GM18517 (cell line): ENCODE measurements at regions not wholly inside any gene's neighbourhood (a gene's known extent, or its start where the extent isn't known, plus 50 kb on each side); places are given as distances from the start of the nearest gene placed in this dataset.

Experiments
- ATAC-seq: cut with Tn5 transposase; IDR thresholded peaks from one replicate; pipeline ENCODE4 v1.9.1; 2021; ENCODE audit warnings: mild to moderate bottlenecking, moderate library complexity; ENCODE audit not compliant: unreplicated experiment

DNA sequence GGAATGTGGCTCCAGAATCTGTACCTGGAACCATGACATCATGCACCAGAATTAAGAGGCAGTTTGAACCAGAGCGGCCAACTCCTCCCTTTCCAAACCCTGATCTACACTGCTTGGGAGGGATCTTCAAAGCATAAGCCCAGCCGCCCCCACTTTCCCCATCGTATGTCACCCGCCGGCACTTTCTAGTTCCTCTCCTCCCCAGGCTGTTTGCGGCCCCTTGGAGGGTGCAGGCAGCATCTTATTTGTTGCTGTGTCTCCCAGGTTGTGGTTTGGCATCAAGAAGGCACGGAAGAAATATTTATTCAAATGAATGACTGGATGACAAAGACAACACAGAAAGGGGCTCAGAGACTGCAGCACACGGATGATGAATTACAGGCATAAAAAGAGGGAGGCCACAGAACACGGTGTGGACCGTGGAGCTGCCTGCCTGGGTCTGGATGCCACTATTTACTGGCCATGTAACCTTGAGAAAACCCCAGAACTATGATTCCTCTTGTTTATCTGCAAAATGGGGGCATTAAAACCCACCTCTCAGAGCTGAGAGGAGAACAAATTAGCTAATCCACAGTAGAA lies 305.8 kb downstream of the EIPR1 start:
- ATAC-seq = no peak

DNA sequence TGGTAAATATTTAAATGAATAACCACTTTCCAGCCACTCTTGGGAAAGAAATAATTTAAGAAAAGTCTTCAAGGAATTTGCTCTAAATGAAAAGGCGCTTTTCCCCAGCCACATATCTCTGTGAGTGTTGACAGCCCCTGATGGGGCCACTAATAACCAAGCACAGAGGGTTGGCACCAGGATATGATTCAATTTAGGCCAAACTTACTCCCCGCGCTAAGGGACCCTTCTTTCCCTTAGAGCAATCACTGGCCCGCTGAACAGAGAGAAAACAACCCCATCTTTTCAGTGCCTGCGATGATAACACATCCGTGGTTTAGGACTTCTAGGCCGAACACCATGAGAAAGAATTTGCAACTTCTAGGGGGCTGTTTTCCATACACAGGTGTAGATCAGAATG lies 310.8 kb downstream of the EIPR1 start:
- no peak for ATAC-seq

DNA sequence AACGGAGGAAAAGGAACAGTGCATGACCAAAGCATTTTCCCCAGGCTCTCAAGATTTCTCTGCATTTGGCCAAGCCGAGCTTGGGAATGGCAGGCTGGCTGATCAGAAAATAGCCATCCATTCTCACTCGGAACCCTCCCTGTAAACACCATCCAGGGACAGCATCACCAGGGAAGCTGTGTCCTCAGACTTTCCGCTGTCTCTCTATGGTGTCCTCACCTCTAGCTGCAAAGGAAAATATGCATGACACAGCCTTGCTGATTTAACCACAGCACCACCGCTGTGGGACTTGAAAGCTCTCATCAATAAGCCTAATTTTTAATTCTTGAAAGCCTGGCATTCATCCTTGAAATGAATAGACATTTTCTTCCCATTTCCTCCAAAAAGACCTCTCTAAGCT lies 311.7 kb downstream of the EIPR1 start:
- ATAC-seq = no peak

DNA sequence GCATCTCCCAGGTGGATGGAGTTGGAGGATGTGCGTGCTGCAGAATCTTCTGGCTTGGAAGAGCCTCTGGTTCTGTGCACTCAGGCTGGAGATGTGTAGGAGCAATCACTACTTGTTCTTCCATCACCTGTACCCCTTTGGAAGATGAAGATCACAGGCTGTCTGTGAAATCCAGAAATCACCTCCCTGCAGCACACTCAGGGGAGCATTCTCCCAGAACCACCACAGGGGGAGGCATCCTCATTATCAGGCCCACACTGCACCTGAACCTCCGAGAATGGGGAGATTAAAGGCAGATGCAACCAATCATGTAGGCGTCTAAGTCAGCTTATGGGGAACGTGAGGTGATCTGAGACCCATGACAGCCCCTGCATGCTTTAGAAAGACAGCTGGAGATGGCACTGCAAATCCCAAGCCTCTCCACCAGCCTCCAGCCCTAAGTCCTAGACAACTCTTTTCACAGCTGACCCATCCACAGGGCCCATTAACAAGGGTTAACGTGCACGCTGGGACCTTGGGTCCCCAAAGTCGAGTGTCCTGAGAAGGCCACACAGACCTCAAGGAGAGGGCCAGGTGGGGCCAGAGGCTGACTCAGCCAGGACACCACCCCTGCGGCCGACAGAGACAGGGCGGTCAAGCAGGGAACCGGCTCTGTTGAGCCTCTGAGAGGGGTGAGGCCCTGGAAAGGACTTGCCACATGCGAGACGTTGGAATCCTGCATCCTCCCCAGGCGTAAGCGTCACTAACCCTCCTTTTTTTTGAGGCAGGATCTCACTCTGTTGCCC lies 314.9 kb downstream of the EIPR1 start:
- no peak for ATAC-seq

GRCh38 chr2:3060049-3060448 lies 317.6 kb downstream of the EIPR1 start:
- no peak for ATAC-seq

DNA sequence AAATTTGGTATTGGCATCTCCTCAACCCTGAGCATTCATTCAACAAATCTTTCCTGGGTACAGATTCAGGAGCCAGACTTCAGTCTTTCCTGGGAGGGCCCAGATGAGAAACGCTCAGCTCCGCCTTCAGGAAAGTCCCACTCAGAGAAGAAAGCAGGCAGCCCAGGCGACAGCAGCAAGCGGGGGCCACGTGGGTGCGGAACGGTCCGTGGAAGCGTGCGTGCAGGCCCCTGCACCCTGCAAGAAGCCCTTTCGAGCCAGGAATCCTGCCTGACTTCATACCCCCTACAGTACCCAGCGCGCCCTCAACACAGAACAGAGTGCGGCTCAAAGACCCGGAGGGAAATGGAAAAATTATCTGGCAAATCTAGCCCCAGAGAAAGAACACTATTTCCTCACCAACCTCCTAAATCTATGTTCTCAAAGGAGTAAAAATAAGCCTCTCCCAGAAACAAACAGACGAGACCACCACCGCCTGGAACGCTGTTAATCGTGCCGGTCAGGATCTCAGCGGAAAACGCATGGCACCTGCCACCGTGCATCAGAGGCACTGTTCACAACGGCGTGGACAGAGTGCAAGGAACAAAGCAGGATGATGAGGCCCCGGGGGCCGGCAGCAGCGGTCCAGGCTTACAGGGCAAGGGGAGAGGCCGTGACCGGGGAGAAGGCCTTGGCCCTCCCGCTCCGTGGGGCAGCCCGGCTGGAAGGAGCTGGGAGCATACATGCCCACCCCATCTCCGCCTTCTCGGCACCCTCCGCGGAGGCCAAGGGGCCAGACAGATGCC lies 318.3 kb downstream of the EIPR1 start:
- ATAC-seq = no peak

DNA sequence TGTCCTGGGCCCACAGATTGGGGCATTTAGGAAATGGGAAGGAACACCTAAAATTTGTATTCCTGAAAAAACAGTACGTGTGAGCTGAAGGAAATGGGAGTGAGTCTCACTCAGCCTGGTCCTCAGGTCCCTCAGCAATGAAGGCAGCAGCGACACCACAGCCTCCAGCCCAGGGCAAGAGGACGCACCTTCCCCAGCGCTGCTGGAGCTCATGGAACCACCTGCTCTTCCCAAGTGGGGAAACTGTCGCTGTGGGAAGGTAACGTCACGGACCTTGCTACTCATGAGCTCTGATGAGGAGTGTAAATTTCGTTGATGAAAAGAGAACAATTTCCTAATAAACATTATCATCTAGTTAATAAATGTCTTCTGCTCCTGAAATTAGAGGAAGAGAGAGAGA lies 323.6 kb downstream of the EIPR1 start:
- no peak for ATAC-seq

DNA sequence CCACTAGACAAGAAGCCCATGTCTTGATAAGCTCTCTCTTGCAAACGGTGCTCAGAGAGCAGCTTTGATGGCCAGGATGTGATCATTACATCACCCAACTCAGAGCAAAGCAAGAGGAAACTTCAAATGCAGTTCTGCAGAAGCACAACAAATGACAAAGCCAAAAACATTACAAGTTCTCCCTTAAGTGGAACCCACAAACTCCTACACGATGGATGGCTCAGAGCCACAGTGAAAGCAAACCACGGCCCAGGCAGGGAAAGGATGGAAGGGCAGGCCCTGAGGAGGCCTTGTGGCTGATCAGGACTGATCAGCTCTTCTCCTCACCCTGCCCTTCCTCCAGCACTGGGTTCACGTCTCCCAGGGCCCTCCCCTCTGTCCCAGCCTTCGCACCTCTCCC lies 326.4 kb downstream of the EIPR1 start:
- ATAC-seq = no peak

DNA sequence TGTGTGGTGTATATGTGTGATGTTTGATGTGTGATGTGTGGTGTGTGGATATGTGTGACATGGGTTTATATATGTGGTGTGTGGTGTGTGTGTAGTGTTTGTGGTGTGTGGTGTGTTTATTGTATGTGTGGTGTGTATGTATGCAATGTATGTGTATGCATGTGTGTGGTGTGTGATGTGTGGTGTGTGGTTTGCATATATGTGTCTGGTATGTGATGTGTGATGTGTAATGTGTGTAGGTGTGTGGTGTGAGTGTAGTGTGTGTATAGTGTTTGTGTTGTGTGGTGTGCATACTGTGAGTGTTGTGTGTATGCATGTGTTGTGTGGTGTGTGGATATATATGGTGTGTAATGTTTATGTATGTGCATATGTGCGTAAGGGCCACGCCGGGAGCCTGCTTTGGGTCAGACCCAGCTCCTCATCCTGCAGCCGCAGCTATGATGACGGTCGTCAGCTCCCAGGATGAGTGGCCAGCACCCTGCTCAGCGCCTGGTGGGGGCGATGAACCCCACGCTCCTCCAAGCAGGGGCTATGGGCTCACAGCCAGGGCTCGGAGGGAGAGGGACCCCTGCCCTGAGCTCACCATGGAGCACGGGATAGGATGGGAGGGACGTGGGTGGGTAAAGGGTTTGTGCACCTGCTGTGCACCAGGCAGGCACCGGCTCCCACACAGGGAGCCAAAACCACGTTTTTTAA lies 331.3 kb downstream of the EIPR1 start:
- ATAC-seq = no peak

- no peak for ATAC-seq
Measured at GRCh38 chr2:3045318-3045921, 332.2 kb downstream of the EIPR1 start.

- ATAC-seq = no peak
Measured at GRCh38 chr2:3044587-3045317, 332.9 kb downstream of the EIPR1 start.

DNA sequence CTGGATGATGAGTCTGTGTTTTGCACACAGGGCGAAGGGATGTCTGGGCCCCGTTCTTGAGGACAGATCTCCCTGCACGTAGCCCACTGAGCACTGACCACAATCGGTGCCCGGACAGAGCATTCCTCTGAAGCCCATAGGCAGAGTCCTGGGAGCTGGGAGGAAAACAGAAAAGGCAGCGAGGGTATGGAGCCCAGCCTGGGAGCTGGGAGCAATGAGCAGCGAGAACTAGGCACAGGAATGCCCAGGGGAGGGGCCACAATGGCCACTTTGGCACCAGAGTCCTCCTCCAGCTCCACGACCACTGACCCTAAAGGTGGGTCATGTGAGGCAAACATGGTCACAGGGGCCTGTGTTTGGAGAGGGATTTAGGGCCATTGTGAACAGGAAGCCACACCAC lies 333.9 kb downstream of the EIPR1 start:
- no peak for ATAC-seq

- ATAC-seq = no peak
Measured at GRCh38 chr2:3042601-3043585, 334.7 kb downstream of the EIPR1 start.

DNA sequence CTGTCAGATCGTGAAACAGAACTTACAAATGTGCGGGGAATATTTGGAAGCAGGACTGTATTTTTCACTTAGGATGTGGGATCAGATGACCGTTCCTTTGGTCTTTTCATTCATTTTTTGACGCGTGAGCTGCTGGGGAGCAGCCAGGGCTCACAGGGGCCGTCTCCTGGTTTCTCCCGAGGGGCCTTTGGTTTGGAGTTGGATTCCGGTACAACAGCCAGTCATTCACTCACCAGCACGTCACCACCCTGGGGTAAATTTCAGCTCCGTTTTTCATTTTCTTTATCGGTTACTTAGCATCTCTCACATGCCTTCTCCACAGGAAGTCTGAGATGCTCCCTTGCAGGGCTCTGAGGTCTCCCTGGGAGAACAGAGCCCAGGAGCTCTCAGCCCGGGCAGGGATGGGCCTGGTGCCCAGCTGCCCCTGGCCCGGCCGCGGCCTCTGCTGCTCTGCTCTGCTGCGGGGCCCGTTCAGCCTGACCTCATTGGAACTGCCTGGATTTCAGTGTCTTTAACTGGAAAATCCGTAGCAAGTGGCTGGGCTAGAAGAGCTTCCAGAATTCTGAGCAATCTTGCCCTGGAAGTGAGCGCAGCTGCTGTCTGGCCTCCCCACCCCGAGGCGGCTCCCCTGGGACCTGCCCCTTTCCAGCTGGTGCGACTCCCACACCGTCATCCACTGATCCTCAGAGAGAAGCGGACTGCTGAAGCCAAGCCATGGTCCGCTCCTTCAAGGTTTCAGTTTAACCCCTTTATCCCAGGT lies 335.6 kb downstream of the EIPR1 start:
- ATAC-seq = no peak

GRCh38 chr2:3041246-3041645 lies 336.4 kb downstream of the EIPR1 start:
- no peak for ATAC-seq

DNA sequence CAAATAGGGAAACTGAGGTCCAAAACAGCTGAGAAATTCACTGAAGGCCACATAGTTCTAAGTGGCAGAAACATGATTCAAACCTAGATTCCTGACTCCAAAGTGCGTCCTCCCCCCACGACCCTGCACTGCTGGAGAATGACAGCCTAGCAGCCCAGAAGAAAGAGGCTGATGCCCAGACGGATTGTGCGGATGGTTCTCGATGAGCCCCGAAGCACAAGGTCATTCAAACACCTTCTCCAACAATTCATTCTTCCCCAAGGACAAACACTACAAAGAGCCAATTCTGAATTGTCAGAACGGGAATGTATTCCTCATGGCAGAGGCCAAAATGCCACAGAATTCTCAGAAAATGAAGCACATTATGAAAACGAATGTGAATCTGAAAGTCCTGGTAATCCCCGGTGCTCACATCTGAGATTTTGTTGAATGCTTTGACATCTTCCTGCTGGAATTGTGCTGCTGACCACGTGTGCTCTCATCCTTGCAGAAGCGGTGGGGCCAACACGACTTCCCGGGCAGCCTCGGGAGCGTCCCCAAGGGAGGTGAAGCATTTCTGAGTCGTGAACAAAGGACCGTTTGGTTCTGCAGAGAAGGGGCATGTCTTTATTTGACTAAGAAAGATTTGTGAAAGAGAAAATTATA lies 337.0 kb downstream of the EIPR1 start:
- no peak for ATAC-seq

GRCh38 chr2:3040066-3040428 lies 337.6 kb downstream of the EIPR1 start:
- ATAC-seq = no peak
